ENCODE measurements at regions not wholly inside any gene's neighbourhood (a gene's known extent, or its start where the extent isn't known, plus 50 kb on each side); places are given as distances from the start of the nearest gene placed in this dataset.

- H3K9ac ChIP-seq (replicated peaks in 1 of 4; ENCODE audit: extremely low read depth in 1 of 4, low read depth in 3 of 4, low read length in 3 of 4) = no peak overlapping the region
- TF ChIP-seq SP4 (IDR thresholded peaks at IDR 0.05; ENCODE audit: low read length) = no peak
- peak; percentile 64; the same call in 1 of the 2 replicates for TF ChIP-seq FOSL1 (IDR thresholded peaks at IDR 0.05; ENCODE audit: insufficient read depth, low read depth, low read length)
- TF ChIP-seq SUZ12 (IDR thresholded peaks at IDR 0.05; ENCODE audit: low read length) = 0 out of 2 replicates have a peak, but pooled peaks have one; percentile 42
- no peak for TF ChIP-seq SIRT6 (IDR thresholded peaks at IDR 0.05; ENCODE audit: low read length)
- no peak for TF ChIP-seq ATF3 (IDR thresholded peaks at IDR 0.05; ENCODE audit: insufficient read depth, low read depth, low read length)
- no peak for TF ChIP-seq CBX8 (IDR thresholded peaks at IDR 0.05; ENCODE audit: borderline replicate concordance, low read depth, low read length)
- no peak for TF ChIP-seq EP300 (IDR thresholded peaks at IDR 0.05; ENCODE audit: borderline replicate concordance in 1 of 2, low read depth in 2 of 2, low read length in 2 of 2)
- TF ChIP-seq RFX5 (IDR thresholded peaks at IDR 0.05; ENCODE audit: borderline replicate concordance, low read depth, low read length) = no peak
- no peak for TF ChIP-seq RBBP5 (IDR thresholded peaks at IDR 0.05; ENCODE audit: borderline replicate concordance, low read depth, low read length)
- no peak for TF ChIP-seq BACH1 (IDR thresholded peaks at IDR 0.05; ENCODE audit: low read length)
- TF ChIP-seq SP2 (IDR thresholded peaks at IDR 0.05; ENCODE audit: low read length) = no peak
- no peak for TF ChIP-seq PHF8 (conservative IDR thresholded peaks at IDR 0.05; ENCODE audit: low read depth, low read length)
- TF ChIP-seq TEAD4 (IDR thresholded peaks at IDR 0.05; ENCODE audit: low read depth, low read length) = no peak
- no peak for TF ChIP-seq SRF (IDR thresholded peaks at IDR 0.05; ENCODE audit: low read depth, low read length)
Observed at GRCh38 chr17:36703860-36704266, 102.5 kb downstream of the MRM1 start.

More at GRCh38 chr17:36703860-36704266, 102.5 kb downstream of the MRM1 start:
- peaks cover 3% of the 10 kb centered on the region; the same call in 1 of the 2 replicates for H3K23me2 ChIP-seq (ENCODE audit: low read depth, low read length)
- no peaks in the 10 kb centered on the region for H3K79me1 ChIP-seq (ENCODE audit: low read depth, low read length)
- WGBS, 2 experiments (ENCODE audit: extremely low coverage in 1 of 2, insufficient coverage in 1 of 2, insufficient read length in 1 of 2, insufficient replicate concordance in 2 of 2, low coverage in 1 of 2, low lambda C conversion rate in 2 of 2, missing lambda C conversion rate in 1 of 2) = 17% methylated on average over 23 of the region's 36 CpGs; no CpG with 5 or more reads in 1 of the 2 experiments
- H2BK5ac ChIP-seq (ENCODE audit: low read depth, low read length) = no peak overlapping the region
- no peaks in the 10 kb centered on the region for H3K36me3 ChIP-seq (ENCODE audit: control insufficient read depth in 2 of 4, insufficient read depth in 4 of 4, low read length in 3 of 4)
- peaks cover 0 to 8% (median 2%) of the 10 kb centered on the region in 4 experiments; a peak in 2 of 7 replicates for H3K4me1 ChIP-seq (replicated peaks in 1 of 4; ENCODE audit: control insufficient read depth in 3 of 4, insufficient read depth in 4 of 4, low read length in 3 of 4)
- H2BK12ac ChIP-seq (ENCODE audit: low read depth, low read length) = no peak overlapping the region
- peak in 1 of 2 experiments; percentile 98 for DNase-seq (ENCODE audit: low read depth in 1 of 2, low spot score in 2 of 2)
- peaks cover 2 to 10% of the 10 kb centered on the region in 2 experiments for H4K20me1 ChIP-seq (replicated peaks in 1 of 2; ENCODE audit: control insufficient read depth in 1 of 2, insufficient read depth in 2 of 2, low read length in 2 of 2)
- no peak overlapping the region for H4K5ac ChIP-seq (ENCODE audit: insufficient read length, low read depth, low read length)
- no peak for FAIRE-seq
- no peak overlapping the region for H2BK120ac ChIP-seq (replicated peaks; ENCODE audit: low read depth, low read length)
- no peak overlapping the region for H3K4ac ChIP-seq (replicated peaks; ENCODE audit: insufficient read length, low read depth, low read length)
- H3K79me2 ChIP-seq (ENCODE audit: control insufficient read depth in 1 of 2, insufficient read depth in 2 of 2, low read length in 2 of 2) = no peaks in the 10 kb centered on the region
- H2AK5ac ChIP-seq (ENCODE audit: low read depth, low read length) = no peak overlapping the region
- H2AFZ ChIP-seq (ENCODE audit: low read length) = no peak overlapping the region
- H2BK15ac ChIP-seq (ENCODE audit: low read length) = no peak overlapping the region
- H3K18ac ChIP-seq (ENCODE audit: extremely low read depth, low read length) = no peak overlapping the region
- no peak overlapping the region for H3K27ac ChIP-seq (ENCODE audit: low read depth, low read length)
- no peaks in the 10 kb centered on the region for H3K9me3 ChIP-seq (ENCODE audit: insufficient read depth in 2 of 2, low read depth in 1 of 2, low read length in 1 of 2)
- no peak overlapping the region for H3K56ac ChIP-seq (replicated peaks; ENCODE audit: insufficient read length, low read depth, low read length)
- ChIA-PET POLR2A (ENCODE audit: partially characterized antibody) (interaction anchor here (0.9 kb wide), 1 partner anchor 18 kb away, joined by 3 read pairs; no protein-coding TSS in a partner anchor), CTCF (ENCODE audit: partially characterized antibody) (interaction anchor here (0.6 to 5.1 kb wide), 10 partner anchors 9 to 217 kb away, joined by 3 to 42 read pairs (median 3); no protein-coding TSS in a partner anchor)
- H3K14ac ChIP-seq (ENCODE audit: insufficient read length) = no peak overlapping the region
- peak overlapping the region; percentile 46; the same call in 1 of the 2 replicates for H4K8ac ChIP-seq (ENCODE audit: extremely low read depth, insufficient read depth, low read length)
- H2BK20ac ChIP-seq (ENCODE audit: low read length) = no peak overlapping the region
- peaks cover 0 to 15% (median 7%) of the 10 kb centered on the region in 4 experiments; a peak in 6 of 7 replicates for H3K27me3 ChIP-seq (replicated peaks in 1 of 4; ENCODE audit: control insufficient read depth in 3 of 4, extremely low read depth in 1 of 4, insufficient read depth in 3 of 4, low read length in 3 of 4)
- H3K23ac ChIP-seq (ENCODE audit: insufficient read length) = no peak overlapping the region
- no peak overlapping the region for H4K91ac ChIP-seq (replicated peaks; ENCODE audit: insufficient read length, low read length)
- H3K4me3 ChIP-seq (ENCODE audit: extremely low read depth in 1 of 4, insufficient read depth in 2 of 4, low read depth in 3 of 4, low read length in 4 of 4) = peak overlapping the region in 3 of 4 experiments; percentile 30 to 53 (median 40); a peak in 6 of 8 replicates
- peak overlapping the region; percentile 48 to 73 for H3K4me2 ChIP-seq (ENCODE audit: insufficient read depth in 1 of 2, low read depth in 2 of 2, low read length in 2 of 2)
